ENCODE measurements at regions not wholly inside any gene's neighbourhood (a gene's known extent, or its start where the extent isn't known, plus 50 kb on each side); places are given as distances from the start of the nearest gene placed in this dataset.

GRCh38 chr4:20463176-20463430, 211.4 kb downstream of the SLIT2 start:
- TF ChIP-seq CTCF (IDR thresholded peaks at IDR 0.05) (no peak), POLR2A (IDR thresholded peaks at IDR 0.05) (no peak)
